Glutamatergic neuron (in vitro differentiated cells): ENCODE measurements at regions not wholly inside any gene's neighbourhood (a gene's known extent, or its start where the extent isn't known, plus 50 kb on each side); places are given as distances from the start of the nearest gene placed in this dataset.
"Not testable (repeated sequence)": the region's sequence is repeated elsewhere in the genome, so short reads cannot be mapped to it uniquely, and the experiment has no call there.

Experiments
- DNase-seq: peaks from one replicate; pipeline ENCODE4 v3.0.0; 2022
- H3K27ac Mint-ChIP-seq: one replicate; pipeline ENCODE4 v1.8.0; 2020; ENCODE audit warnings: mild to moderate bottlenecking, mixed read lengths, inconsistent platforms; ENCODE audit not compliant: unreplicated experiment
- H3K27me3 Mint-ChIP-seq: one replicate; pipeline ENCODE4 v1.8.0; 2020; ENCODE audit warnings: mild to moderate bottlenecking, moderate library complexity, mixed read lengths, inconsistent platforms; ENCODE audit not compliant: unreplicated experiment
- H3K36me3 Mint-ChIP-seq: one replicate; pipeline ENCODE4 v1.8.0; 2020; ENCODE audit warnings: mild to moderate bottlenecking, mixed read lengths, inconsistent platforms; ENCODE audit not compliant: unreplicated experiment
- H3K4me1 Mint-ChIP-seq: one replicate; pipeline ENCODE4 v1.8.0; 2020; ENCODE audit warnings: mild to moderate bottlenecking, low read depth, mixed read lengths, inconsistent platforms; ENCODE audit not compliant: unreplicated experiment
- H3K4me3 Mint-ChIP-seq: one replicate; pipeline ENCODE4 v1.8.0; 2020; ENCODE audit warnings: mild to moderate bottlenecking, mixed read lengths, inconsistent platforms; ENCODE audit not compliant: unreplicated experiment
- H3K9me3 Mint-ChIP-seq: one replicate; pipeline ENCODE4 v1.8.0; 2020; ENCODE audit warnings: mild to moderate bottlenecking, moderate library complexity, mixed read lengths, inconsistent platforms; ENCODE audit not compliant: unreplicated experiment
- CTCF ChIP-seq: fragments of 200-600 bp; sonication (generic); IDR thresholded peaks from one replicate; pipeline ENCODE4 v1.5.0; 2021; ENCODE audit not compliant: partially characterized antibody, unreplicated experiment

GRCh38 chr3:98710067-98710659, 53.0 kb upstream of the ST3GAL6 start:
- H3K36me3 Mint-ChIP-seq, result no peaks in the 10 kb centered on the region
- H3K4me3 Mint-ChIP-seq, result no peak overlapping the region
- H3K4me1 Mint-ChIP-seq, result no peaks in the 10 kb centered on the region
- H3K27ac Mint-ChIP-seq, result no peak overlapping the region
- H3K27me3 Mint-ChIP-seq, result no peaks in the 10 kb centered on the region
- DNase-seq, result no peak
- TF ChIP-seq CTCF, result no peak
- H3K9me3 Mint-ChIP-seq, result peaks cover 1% of the 10 kb centered on the region

- H3K9me3 Mint-ChIP-seq, result peaks cover 1% of the 10 kb centered on the region
- H3K4me3 Mint-ChIP-seq, result no peak overlapping the region
- H3K36me3 Mint-ChIP-seq, result no peaks in the 10 kb centered on the region
- H3K27me3 Mint-ChIP-seq, result no peaks in the 10 kb centered on the region
- no peak for DNase-seq
- H3K27ac Mint-ChIP-seq, result no peak overlapping the region
- H3K4me1 Mint-ChIP-seq, result no peaks in the 10 kb centered on the region
- no peak for TF ChIP-seq CTCF
Observed at GRCh38 chr3:98711426-98711825, 51.7 kb upstream of the ST3GAL6 start.

- no peak overlapping the region for H3K27ac Mint-ChIP-seq
- H3K9me3 Mint-ChIP-seq, result peaks cover 1% of the 10 kb centered on the region
- H3K4me3 Mint-ChIP-seq, result no peak overlapping the region
- no peak for DNase-seq
- TF ChIP-seq CTCF, result no peak
- no peaks in the 10 kb centered on the region for H3K36me3 Mint-ChIP-seq
- no peaks in the 10 kb centered on the region for H3K27me3 Mint-ChIP-seq
- no peaks in the 10 kb centered on the region for H3K4me1 Mint-ChIP-seq
Observed at GRCh38 chr3:98712726-98713125, 50.4 kb upstream of the ST3GAL6 start.

- H3K4me1 Mint-ChIP-seq, H3K27ac Mint-ChIP-seq, H3K27me3 Mint-ChIP-seq, H3K9me3 Mint-ChIP-seq, H3K36me3 Mint-ChIP-seq, H3K4me3 Mint-ChIP-seq, DNase-seq: not testable (repeated sequence)
Observed at GRCh38 chr3:98713332-98713731, 49.8 kb upstream of the ST3GAL6 start.
